Right forelimb (tissue), 1 donor: ENCODE measurements at regions not wholly inside any gene's neighbourhood (a gene's known extent, or its start where the extent isn't known, plus 50 kb on each side); places are given as distances from the start of the nearest gene placed in this dataset.
"Not testable (repeated sequence)": the region's sequence is repeated elsewhere in the genome, so short reads cannot be mapped to it uniquely, and the experiment has no call there.

Experiments
- DNase-seq: peaks from one replicate; pipeline ENCODE4 v3.0.0-alpha.2; 2018

GRCh38 chr9:61953108-61953507 is 763.3 kb downstream of the SPATA31A7 start:
- DNase-seq: peak; percentile 28

DNA sequence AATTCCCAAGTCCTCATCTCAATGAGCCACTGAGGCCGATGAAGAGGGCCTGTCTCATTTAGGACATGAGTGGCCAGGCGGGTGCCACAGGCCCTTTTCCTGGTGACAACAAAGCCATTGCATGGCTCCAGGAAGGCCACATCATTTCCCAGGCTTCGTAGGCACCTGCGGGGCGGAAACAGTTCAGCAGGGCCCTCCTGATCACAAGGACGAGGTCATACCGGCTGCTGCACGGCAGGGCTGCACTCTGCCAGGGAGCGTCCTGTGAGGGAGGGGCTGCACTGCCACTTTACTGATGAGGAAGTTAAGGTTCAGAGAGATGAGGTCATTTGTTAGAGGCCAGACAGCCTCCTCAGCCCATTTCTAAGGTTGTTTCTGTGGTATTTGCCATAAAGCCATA is 781.8 kb downstream of the SPATA31A7 start:
- DNase-seq: not testable (repeated sequence)

DNA sequence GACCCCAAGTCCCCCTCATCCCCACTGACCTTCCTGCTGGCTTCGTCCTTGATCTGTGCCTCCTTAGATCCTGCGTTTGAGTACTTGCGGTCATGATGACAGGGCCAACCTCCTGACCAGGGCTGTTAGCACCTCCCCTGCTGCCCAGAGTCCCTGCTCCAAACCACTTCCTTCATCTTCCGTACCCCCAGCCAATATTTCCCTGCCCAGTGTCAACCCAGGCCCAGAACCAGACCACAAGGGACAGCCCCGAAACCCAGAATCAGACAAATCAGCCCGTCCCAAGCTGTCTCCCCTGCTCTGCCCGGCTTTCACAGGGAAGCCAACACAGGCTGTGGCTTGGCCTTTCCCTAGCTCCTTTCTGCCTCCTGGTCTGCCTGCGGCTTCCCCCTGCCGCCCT is 784.7 kb downstream of the SPATA31A7 start:
- not testable (repeated sequence) for DNase-seq

DNA sequence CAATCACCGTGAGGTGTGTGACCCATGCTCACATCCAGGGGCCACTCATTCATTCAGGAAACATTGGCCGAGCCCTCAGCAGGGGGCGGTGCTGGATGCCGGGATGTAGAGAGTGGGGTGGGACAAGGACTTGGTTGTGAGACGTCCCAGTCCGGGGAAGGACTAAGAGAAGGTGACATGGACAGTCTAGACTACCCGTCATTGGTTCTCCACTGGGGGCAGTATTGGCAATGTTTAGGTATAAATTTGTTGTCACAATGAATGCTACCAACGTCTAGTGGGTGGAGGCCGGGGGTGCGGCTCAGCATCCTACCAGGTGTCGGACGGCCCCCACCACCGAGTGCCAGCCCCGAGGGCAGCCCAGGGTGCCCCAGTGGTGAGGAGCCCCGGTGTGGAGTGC is 786.5 kb downstream of the SPATA31A7 start:
- not testable (repeated sequence) for DNase-seq

DNA sequence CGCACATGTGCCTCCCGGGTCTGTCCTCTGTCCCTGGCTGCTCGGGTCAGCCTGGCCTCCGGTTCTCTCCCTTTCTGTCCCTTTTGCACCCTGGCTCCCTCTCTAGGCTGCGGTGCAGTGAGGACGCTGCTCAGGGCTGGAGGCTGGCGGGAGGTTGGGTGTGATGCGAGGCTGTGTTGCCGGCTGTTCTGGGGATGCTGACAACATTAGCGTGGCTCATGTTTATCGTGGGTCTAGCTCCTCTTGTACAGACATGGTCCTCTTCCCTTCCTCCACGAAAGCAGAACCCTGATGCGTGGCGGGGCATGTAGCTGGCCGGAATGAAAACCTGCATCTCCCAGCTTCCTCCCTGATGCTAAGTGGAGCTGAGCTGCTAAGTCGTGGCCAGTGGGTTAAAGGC is 792.9 kb downstream of the SPATA31A7 start:
- peak; percentile 5 for DNase-seq

GRCh38 chr9:61983441-61983840 is 793.6 kb downstream of the SPATA31A7 start:
- not testable (repeated sequence) for DNase-seq

GRCh38 chr9:61983954-61984353 is 794.1 kb downstream of the SPATA31A7 start:
- DNase-seq: peak; percentile 28

GRCh38 chr9:61984513-61984912 is 794.7 kb downstream of the SPATA31A7 start:
- peak; percentile 20 for DNase-seq

DNA sequence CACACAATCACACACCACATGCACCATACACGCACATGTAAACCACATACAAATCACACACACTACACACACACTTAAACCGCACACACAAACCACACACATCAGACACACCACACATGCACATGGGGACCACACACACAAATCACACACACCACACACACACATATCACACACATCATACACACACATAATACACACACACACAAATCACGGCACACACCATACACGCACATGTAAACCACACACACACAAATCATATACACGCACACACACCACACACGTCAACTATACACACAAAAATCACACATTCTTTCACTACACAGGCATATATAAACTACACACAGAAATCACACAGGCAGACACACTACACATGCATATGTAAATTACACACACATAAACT is 802.3 kb downstream of the SPATA31A7 start:
- DNase-seq: not testable (repeated sequence)

DNA sequence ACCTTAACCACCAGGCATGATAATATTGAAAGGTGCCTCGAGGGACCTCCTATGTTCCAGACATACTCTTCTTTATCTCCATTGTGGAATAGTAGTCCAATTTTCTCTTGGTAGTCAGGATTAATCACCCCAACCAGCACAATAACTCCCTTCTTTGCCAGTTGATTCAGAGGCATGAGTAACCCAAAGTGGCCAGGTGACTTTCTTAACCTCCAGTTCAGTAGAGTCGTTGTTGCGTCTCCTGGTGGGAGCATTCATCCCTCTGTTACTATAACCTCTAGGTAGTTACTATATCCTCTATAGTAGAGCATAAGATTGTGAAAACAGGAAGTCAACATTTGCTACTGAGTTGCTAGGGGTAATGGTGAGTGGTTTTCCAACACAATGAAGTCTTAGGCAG is 842.6 kb downstream of the SPATA31A7 start:
- not testable (repeated sequence) for DNase-seq

DNA sequence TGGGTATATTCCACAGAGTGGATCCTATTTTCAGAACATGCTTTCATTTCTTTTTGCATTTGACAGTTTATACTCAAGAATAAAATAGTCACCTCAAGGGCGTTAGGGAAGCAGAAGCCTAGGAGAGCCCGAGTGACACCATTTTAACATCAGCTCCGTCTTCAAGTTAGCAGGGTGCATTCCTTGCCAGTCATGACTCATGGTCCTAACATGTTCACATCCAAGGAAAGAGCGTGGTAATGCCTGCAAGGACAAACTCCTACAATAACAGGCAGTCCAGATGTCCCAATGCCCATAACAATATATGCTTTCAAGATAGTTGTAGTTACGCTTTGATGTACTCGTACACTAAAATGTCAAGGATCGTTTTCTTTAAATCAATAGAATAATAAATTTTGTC is 848.4 kb downstream of the SPATA31A7 start:
- not testable (repeated sequence) for DNase-seq

GRCh38 chr9:62058155-62058554 is 868.3 kb downstream of the SPATA31A7 start:
- DNase-seq: not testable (repeated sequence)

- not testable (repeated sequence) for DNase-seq
Measured at GRCh38 chr9:62071043-62071442, 881.2 kb downstream of the SPATA31A7 start.

DNA sequence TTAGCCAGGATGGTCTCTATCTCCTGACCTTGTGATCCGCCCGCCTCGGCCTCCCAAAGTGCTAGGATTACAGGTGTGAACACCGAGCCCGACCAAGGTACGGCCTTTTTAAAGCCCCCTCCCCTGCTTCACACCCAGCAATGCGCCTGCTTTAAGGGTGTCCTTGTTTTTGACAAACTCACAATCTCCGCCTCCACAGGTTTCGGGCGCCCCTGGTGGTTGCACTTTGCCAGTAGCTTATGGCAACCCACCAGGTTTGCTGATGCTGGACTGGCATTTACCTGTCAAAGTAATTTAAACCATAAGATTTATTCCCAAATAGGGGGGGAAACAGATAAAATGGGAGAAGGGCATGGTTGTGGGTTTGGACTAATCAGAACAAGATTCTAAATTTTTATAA is 883.6 kb downstream of the SPATA31A7 start:
- not testable (repeated sequence) for DNase-seq

- DNase-seq: not testable (repeated sequence)
Measured at GRCh38 chr9:62084245-62084644, 894.4 kb downstream of the SPATA31A7 start.

DNA sequence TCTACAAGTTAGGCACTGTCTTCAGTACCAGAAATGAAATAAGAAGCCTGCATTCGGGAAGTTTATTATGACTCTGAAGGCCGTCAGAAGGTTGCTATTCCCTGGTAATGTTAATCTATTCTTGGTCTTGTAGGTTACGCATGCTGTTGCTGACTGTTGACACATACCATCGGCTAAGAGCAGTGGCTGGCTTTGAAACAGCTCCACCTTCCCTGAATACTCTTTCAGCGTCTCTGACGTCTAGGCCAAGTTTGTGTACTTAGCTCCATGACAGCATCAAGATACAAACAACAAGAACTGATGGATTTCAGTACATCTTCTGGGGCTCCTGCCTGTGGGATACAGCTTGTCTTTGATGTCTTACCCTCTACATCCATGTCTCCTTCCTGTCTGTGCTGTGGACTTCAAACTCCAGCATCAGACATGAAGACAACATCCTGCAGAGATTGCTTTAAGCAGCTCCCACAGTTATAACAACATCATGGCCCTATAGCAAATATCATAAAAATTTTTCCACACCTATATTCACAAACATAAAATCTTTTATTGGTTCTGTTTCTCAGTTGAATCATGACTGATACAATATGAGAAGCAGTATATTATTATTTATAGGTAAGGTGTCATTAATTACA is 906.0 kb downstream of the SPATA31A7 start:
- not testable (repeated sequence) for DNase-seq

DNA sequence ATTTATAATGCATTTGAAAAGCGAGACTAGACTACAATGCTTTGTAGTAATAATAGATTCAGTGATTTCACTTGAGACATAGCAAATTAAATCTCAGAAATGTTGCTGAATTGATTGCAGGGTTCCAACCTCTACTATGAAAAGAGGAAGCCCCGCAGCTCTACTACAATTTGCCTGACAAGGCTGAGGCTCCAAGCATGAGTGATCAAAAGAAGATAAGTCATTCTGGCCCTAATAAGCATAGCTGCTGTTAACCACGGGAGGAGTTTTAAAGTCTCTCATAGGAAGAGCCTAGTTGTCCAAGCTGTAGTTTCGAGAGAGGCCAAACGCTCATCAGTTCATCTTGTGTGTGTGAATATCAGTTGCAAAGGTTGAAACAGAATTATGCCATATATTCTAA is 920.6 kb downstream of the SPATA31A7 start:
- not testable (repeated sequence) for DNase-seq

DNA sequence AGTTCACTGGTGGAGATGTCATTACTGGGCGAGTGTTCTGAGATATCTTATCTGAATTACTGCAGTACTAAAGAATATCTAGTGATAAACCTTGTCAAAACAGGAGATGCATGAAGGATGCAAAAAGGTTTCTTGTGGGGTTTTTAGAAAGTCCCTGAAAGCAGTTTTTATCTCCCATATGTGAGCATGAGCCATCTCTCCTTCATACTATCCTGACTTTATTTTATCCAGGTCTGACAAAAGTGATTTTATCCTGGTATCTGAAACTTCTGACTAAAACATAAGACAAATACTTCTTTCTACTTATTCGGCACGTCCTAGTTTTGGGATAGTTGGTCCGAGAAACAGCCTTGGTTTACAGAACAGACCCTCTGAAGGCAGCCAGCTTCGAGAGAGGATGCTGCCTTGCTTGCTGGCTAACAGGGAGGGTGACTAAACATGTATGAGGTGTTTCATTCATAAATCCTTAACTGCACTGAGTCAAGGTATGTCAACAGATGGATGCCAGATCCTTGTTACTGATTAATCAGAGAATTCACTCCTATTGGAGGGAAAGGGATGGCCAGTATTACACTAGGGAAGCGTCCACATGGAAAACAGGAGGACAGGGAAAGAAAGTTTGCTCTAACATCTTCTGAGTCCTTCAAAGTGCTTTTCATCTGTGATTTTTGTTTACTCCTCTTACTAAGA is 927.3 kb downstream of the SPATA31A7 start:
- DNase-seq: not testable (repeated sequence)

- not testable (repeated sequence) for DNase-seq
Measured at GRCh38 chr9:62119656-62120055, 929.8 kb downstream of the SPATA31A7 start.

GRCh38 chr9:62125631-62126611 is 936.1 kb downstream of the SPATA31A7 start:
- not testable (repeated sequence) for DNase-seq

DNA sequence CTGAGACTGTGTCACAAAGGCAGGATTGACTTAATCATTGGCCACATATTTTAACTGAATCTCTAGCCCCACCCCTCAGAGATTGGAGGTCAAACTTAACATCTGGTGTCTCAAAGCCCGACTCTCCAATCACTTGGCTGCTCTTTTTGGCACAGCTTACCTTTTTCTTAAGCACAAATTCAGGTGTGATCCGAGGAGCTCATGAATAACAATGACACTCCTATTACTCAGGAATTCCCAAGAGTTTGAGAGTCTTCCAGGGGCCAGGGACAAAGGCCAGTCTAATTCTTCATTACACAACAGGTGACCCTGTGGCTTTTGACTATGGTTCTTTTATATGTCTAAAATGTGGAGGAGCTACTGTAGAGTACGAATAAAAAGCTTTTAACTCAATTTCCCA is 945.2 kb downstream of the SPATA31A7 start:
- DNase-seq: not testable (repeated sequence)

DNA sequence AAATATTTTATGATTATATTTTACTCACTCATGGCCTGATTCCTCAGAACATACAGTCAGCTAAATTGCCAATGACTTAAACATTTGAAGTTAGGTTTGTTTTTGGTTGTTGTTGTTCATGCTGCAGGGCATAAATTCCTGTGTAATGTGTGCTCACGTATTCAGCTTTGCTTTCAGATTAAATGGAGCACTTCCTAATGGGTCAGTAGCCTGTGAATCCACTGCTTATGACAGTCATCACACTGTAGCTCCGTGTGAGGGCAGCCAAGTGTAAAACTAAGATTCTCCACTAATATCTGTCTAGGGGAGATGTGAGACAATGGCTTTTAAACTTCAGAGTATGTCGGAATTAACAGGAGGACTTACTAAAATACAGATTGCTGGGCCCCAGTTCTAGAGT is 955.8 kb downstream of the SPATA31A7 start:
- DNase-seq: not testable (repeated sequence)
